HG03460 (cell line): ENCODE measurements at regions not wholly inside any gene's neighbourhood (a gene's known extent, or its start where the extent isn't known, plus 50 kb on each side); places are given as distances from the start of the nearest gene placed in this dataset.

ENCODE experiments used
- ATAC-seq: cut with Tn5 transposase; IDR thresholded peaks from one replicate; pipeline ENCODE4 v1.9.1; 2021; ENCODE audit not compliant: unreplicated experiment

GRCh38 chr22:47251911-47252310 lies 489.5 kb downstream of the TBC1D22A start:
- no peak for ATAC-seq

- ATAC-seq, result no peak
Observed at GRCh38 chr22:47250995-47251765, 488.7 kb downstream of the TBC1D22A start.

GRCh38 chr22:47249370-47249928 lies 487.0 kb downstream of the TBC1D22A start:
- no peak for ATAC-seq

- ATAC-seq, result no peak
Observed at GRCh38 chr22:47248925-47249324, 486.5 kb downstream of the TBC1D22A start.

GRCh38 chr22:47247579-47248240 lies 485.3 kb downstream of the TBC1D22A start:
- ATAC-seq, result no peak

GRCh38 chr22:47245786-47246185 lies 483.3 kb downstream of the TBC1D22A start:
- no peak for ATAC-seq

GRCh38 chr22:47245286-47245685 lies 482.8 kb downstream of the TBC1D22A start:
- ATAC-seq, result no peak

GRCh38 chr22:47240116-47240515 lies 477.7 kb downstream of the TBC1D22A start:
- no peak for ATAC-seq

- ATAC-seq, result no peak
Observed at GRCh38 chr22:47239474-47239860, 477.0 kb downstream of the TBC1D22A start.

- ATAC-seq, result no peak
Observed at GRCh38 chr22:47238690-47239473, 476.4 kb downstream of the TBC1D22A start.

- no peak for ATAC-seq
Observed at GRCh38 chr22:47237890-47238480, 475.5 kb downstream of the TBC1D22A start.

- ATAC-seq, result no peak
Observed at GRCh38 chr22:47236718-47237117, 474.3 kb downstream of the TBC1D22A start.

GRCh38 chr22:47236161-47236560 lies 473.7 kb downstream of the TBC1D22A start:
- no peak for ATAC-seq

- ATAC-seq, result no peak
Observed at GRCh38 chr22:47233316-47234243, 471.1 kb downstream of the TBC1D22A start.

- no peak for ATAC-seq
Observed at GRCh38 chr22:47232753-47233152, 470.3 kb downstream of the TBC1D22A start.

- no peak for ATAC-seq
Observed at GRCh38 chr22:47232197-47232596, 469.7 kb downstream of the TBC1D22A start.

- no peak for ATAC-seq
Observed at GRCh38 chr22:47231759-47232158, 469.3 kb downstream of the TBC1D22A start.

GRCh38 chr22:47230741-47231140 lies 468.3 kb downstream of the TBC1D22A start:
- no peak for ATAC-seq

GRCh38 chr22:47230251-47230650 lies 467.8 kb downstream of the TBC1D22A start:
- ATAC-seq, result no peak

GRCh38 chr22:47228767-47229166 lies 466.3 kb downstream of the TBC1D22A start:
- no peak for ATAC-seq
